GM12878 (cell line): ENCODE measurements at regions not wholly inside any gene's neighbourhood (a gene's known extent, or its start where the extent isn't known, plus 50 kb on each side); places are given as distances from the start of the nearest gene placed in this dataset.

Experiments used
- ATAC-seq: fragments of 200-7000 bp; cut with Tn5 transposase; 3 replicates; pipeline ENCODE4 v1.9.1; 2020; ENCODE audit warnings: mild to moderate bottlenecking, moderate library complexity
- BruUV-seq: library from RNA; stranded (reverse); fragments of 400-500 nt; replicated peaks from 2 replicates; lab custom pipeline; 2021; lab: Mats Ljungman, UMichigan
- CTCF ChIA-PET: fragments of 300-600 bp; sonication (Branson Sonifier 250); formaldehyde crosslinking; extraction: SDS; loops from one replicate; lab custom pipeline; 2021; ENCODE audit warnings: inconsistent platforms; lab: Yijun Ruan, JAX
- POLR2A ChIA-PET: fragments of 350-600 bp; formaldehyde crosslinking; extraction: SDS; loops from one replicate; lab custom pipeline; 2021; ENCODE audit warnings: inconsistent platforms; lab: Charles Lee
- RAD21 ChIA-PET: fragments of 300-600 bp; sonication (Branson Sonifier 250); formaldehyde crosslinking; loops from one replicate; lab custom pipeline; 2023; ENCODE audit warnings: antibody characterized with exemption; ENCODE audit not compliant: unreplicated experiment; lab: Charles Lee
- SMC1A ChIA-PET: fragments of 300-600 bp; sonication (Branson Sonifier 250); formaldehyde crosslinking; loops from one replicate; lab custom pipeline; 2023; ENCODE audit not compliant: unreplicated experiment, uncharacterized antibody; lab: Charles Lee
- DNase-seq: peaks from one replicate; pipeline ENCODE4 v3.0.0-alpha.2; 2011; ENCODE audit warnings: low read depth, low spot score
- FAIRE-seq: peaks from 3 replicates; lab custom pipeline; 2011; peaks lifted over from hg19 to GRCh38; lab: Jason Lieb, UNC
- H2AFZ ChIP-seq: 2 replicates; pipeline ENCODE4 v1.6.0; 2011; ENCODE audit warnings: low read depth, low read length, control low read depth; ENCODE audit not compliant: control insufficient read depth
- H3K27ac ChIP-seq: 2 replicates; pipeline ENCODE4 v1.5.1; 2011; ENCODE audit warnings: control low read depth; ENCODE audit not compliant: control insufficient read depth, insufficient read depth
- H3K27me3 ChIP-seq, 2 experiments: replicated peaks in 1 of 2; 2 replicates each; pipeline versions ENCODE4 v1.6.0 to v1.6.1; 2011; ENCODE audit warnings: low read length in 1 of 2; ENCODE audit not compliant: control insufficient read depth in 2 of 2, insufficient read depth in 2 of 2
- H3K36me3 ChIP-seq, 2 experiments: 2 replicates each; pipeline ENCODE4 v1.5.1; 2011; ENCODE audit warnings: low read length in 1 of 2; ENCODE audit not compliant: control insufficient read depth in 2 of 2, insufficient read depth in 2 of 2
- H3K4me1 ChIP-seq: 2 replicates; pipeline ENCODE4 v1.6.1; 2011; ENCODE audit warnings: mild to moderate bottlenecking, low read length, moderate library complexity, mixed read lengths; ENCODE audit not compliant: control insufficient read depth, insufficient read depth
- H3K4me2 ChIP-seq: 2 replicates; pipeline ENCODE4 v1.6.0; 2011; ENCODE audit warnings: control low read depth; ENCODE audit not compliant: control insufficient read depth, insufficient read depth
- H3K4me3 ChIP-seq: fragments of 200-600 bp; sonication (generic); 2 replicates; pipeline ENCODE4 v1.5.1; 2016
- H3K79me2 ChIP-seq: 2 replicates; pipeline ENCODE4 v1.6.0; 2011; ENCODE audit warnings: low read length; ENCODE audit not compliant: control insufficient read depth, insufficient read depth
- H3K9ac ChIP-seq: 2 replicates; pipeline ENCODE4 v1.8.0; 2011; ENCODE audit warnings: low read length, control low read depth, mixed read lengths; ENCODE audit not compliant: control insufficient read depth, insufficient read depth
- H3K9me3 ChIP-seq: replicated peaks from 3 replicates; pipeline ENCODE4 v1.5.1; 2011; ENCODE audit warnings: mild to moderate bottlenecking, low read length; ENCODE audit not compliant: control insufficient read depth, insufficient read depth
- H4K20me1 ChIP-seq: 2 replicates; pipeline ENCODE4 v1.6.0; 2011; ENCODE audit not compliant: control insufficient read depth, insufficient read depth
- BACH1 ChIP-seq: fragments of 450-650 bp; IDR thresholded peaks from 2 replicates; pipeline ENCODE4 v1.6.1; 2017; ENCODE audit warnings: mild to moderate bottlenecking, borderline replicate concordance
- E2F8 ChIP-seq: fragments of 450-650 bp; IDR thresholded peaks from 2 replicates; pipeline ENCODE4 v1.6.1; 2018; ENCODE audit warnings: mild to moderate bottlenecking, low read depth, moderate library complexity; ENCODE audit not compliant: partially characterized antibody
- EED ChIP-seq: sonication (generic); IDR thresholded peaks from 2 replicates; pipeline ENCODE4 v1.6.1; 2016; ENCODE audit warnings: antibody characterized with exemption, low read depth
- HDAC6 ChIP-seq: fragments of 200-600 bp; sonication (generic); IDR thresholded peaks from one replicate; pipeline ENCODE4 v1.8.0; 2017; ENCODE audit warnings: antibody characterized with exemption; ENCODE audit not compliant: unreplicated experiment
- IKZF1 ChIP-seq: fragments of 450-650 bp; conservative IDR thresholded peaks from 2 replicates; pipeline ENCODE4 v1.6.1; 2017; ENCODE audit warnings: antibody characterized with exemption, mild to moderate bottlenecking
- KDM1A ChIP-seq: fragments of 200-600 bp; sonication (generic); IDR thresholded peaks from 2 replicates; pipeline ENCODE4 v1.6.1; 2016; ENCODE audit warnings: borderline replicate concordance
- NFYA ChIP-seq: IDR thresholded peaks from 2 replicates; pipeline ENCODE4 v1.6.1; 2011; ENCODE audit warnings: low read depth, mild to moderate bottlenecking, low read length, improper control_type of control experiment, borderline replicate concordance
- NR2F1 ChIP-seq: fragments of 450-650 bp; conservative IDR thresholded peaks from 2 replicates; pipeline ENCODE4 v1.6.1; 2017; ENCODE audit warnings: mild to moderate bottlenecking
- NRF1 ChIP-seq: conservative IDR thresholded peaks from 2 replicates; pipeline ENCODE4 v1.6.1; 2011; ENCODE audit warnings: mild to moderate bottlenecking, low read depth, low read length, improper control_type of control experiment
- RBBP5 ChIP-seq: fragments of 200-600 bp; sonication (generic); conservative IDR thresholded peaks from 2 replicates; pipeline ENCODE4 v1.6.1; 2016
- SMAD1 ChIP-seq: fragments of 450-650 bp; IDR thresholded peaks from 2 replicates; pipeline ENCODE4 v1.6.1; 2018; ENCODE audit warnings: mild to moderate bottlenecking, low read depth; ENCODE audit not compliant: partially characterized antibody
- YY1 ChIP-seq: IDR thresholded peaks from 2 replicates; pipeline ENCODE4 v1.6.1; 2011; ENCODE audit warnings: low read depth, mild to moderate bottlenecking, low read length
- ZNF274 ChIP-seq: IDR thresholded peaks from one replicate; pipeline ENCODE4 v1.8.0; 2011; ENCODE audit not compliant: insufficient read length, insufficient read depth
- WGBS: methylation state at CpG from one replicate; pipeline ENCODE4 v1.1.6; 2016; ENCODE audit warnings: low lambda C conversion rate; ENCODE audit not compliant: insufficient replicate concordance, insufficient coverage; ENCODE audit errors: missing lambda C conversion rate; 5-methylcytosine and 5-hydroxymethylcytosine counted together
- in situ Hi-C: fragments of 300-500 bp; cut with MboI; formaldehyde crosslinking; loops from 9 replicates; pipeline ENCODE4 v1.14.3; 2018; ENCODE audit warnings: mixed read lengths
- intact Hi-C: fragments of 100-400 bp; cut with micrococcal nuclease; formaldehyde crosslinking; loops from one replicate; pipeline ENCODE4 v1.14.2; 2022; ENCODE audit not compliant: unreplicated experiment

DNA sequence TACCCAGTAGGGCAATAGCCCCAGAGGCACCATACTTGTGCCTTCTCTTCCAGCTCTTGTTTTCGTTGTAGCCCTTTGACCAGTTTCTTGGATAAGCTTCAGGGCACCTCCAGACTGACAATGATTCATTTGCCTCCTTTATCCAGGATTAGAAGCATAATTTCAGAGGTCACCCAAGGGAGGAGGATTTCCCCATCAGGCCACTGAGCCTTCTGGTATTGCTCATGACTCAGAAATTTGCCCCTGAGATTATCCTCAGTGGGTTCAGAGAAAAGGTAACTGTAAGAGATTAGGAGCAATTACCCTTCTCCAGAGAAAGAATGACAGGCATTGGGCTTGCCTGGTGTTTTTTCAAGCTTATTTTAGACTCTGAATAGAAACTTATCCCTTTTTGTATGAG, 147.9 kb downstream of the MSX2 start:
- H2AFZ ChIP-seq: no peak overlapping the region
- no peaks in the 10 kb centered on the region for H4K20me1 ChIP-seq
- H3K9ac ChIP-seq: no peak overlapping the region
- ATAC-seq (no peak), DNase-seq (no peak), FAIRE-seq (no peak)
- no peaks in the 10 kb centered on the region for H3K36me3 ChIP-seq
- no peaks in the 10 kb centered on the region for H3K9me3 ChIP-seq
- in situ Hi-C loops: no loop called here
- no peak for TF ChIP-seq E2F8
- TF ChIP-seq HDAC6: no peak
- no peak for TF ChIP-seq NR2F1
- TF ChIP-seq IKZF1: no peak
- no peak for TF ChIP-seq SMAD1
- TF ChIP-seq NFYA: no peak
- TF ChIP-seq EED: no peak
- no peak for TF ChIP-seq BACH1
- no peak for TF ChIP-seq NRF1
- TF ChIP-seq RBBP5: no peak
- no peak for TF ChIP-seq ZNF274
- TF ChIP-seq YY1: no peak
- no peak for TF ChIP-seq KDM1A
- no peaks in the 10 kb centered on the region for H3K4me1 ChIP-seq
- no peak overlapping the region for H3K4me3 ChIP-seq
- RAD21 ChIA-PET: no interaction called here
- intact Hi-C loops: no loop called here
- no TSS peak for BruUV-seq
- 0% methylated on average over 1 of the region's 1 CpG for WGBS
- H3K27me3 ChIP-seq: no peaks in the 10 kb centered on the region
- no peak overlapping the region for H3K27ac ChIP-seq
- SMC1A ChIA-PET: no interaction called here
- CTCF ChIA-PET: no interaction called here
- no peak overlapping the region for H3K4me2 ChIP-seq
- POLR2A ChIA-PET: no interaction called here
- no peaks in the 10 kb centered on the region for H3K79me2 ChIP-seq
